K562 (cell line): ENCODE measurements at regions not wholly inside any gene's neighbourhood (a gene's known extent, or its start where the extent isn't known, plus 50 kb on each side); places are given as distances from the start of the nearest gene placed in this dataset.

Source experiments
- ATAC-seq: fragments of 200-7000 bp; cut with Tn5 transposase; 3 replicates; pipeline ENCODE4 v1.9.1; 2020; ENCODE audit warnings: moderate library complexity
- BruUV-seq: library from RNA; stranded (reverse); fragments of 400-500 nt; replicated peaks from 2 replicates; lab custom pipeline; 2021; lab: Mats Ljungman, UMichigan
- CTCF ChIA-PET: fragments of 300-600 bp; formaldehyde crosslinking; extraction: SDS; loops from one replicate; lab custom pipeline; 2021; ENCODE audit warnings: low intra/inter-chr PET ratio; lab: Yijun Ruan, JAX
- POLR2A ChIA-PET: fragments of 300-600, 350-650 bp; sonication (Branson Sonifier 250); formaldehyde crosslinking; extraction: SDS; loops from one replicate; lab custom pipeline; 2021; ENCODE audit warnings: antibody characterized with exemption, inconsistent platforms; lab: Yijun Ruan, JAX
- DNase-seq, 4 experiments: peaks; one replicate each; pipeline versions ENCODE4 v3.0.0 to v3.0.0-alpha.2; 2011 to 2018; ENCODE audit warnings: low spot score in 3 of 4, mixed read lengths in 3 of 4; ENCODE audit errors: extremely low read depth in 1 of 4
- FAIRE-seq: peaks from 2 replicates; lab custom pipeline; 2011; peaks lifted over from hg19 to GRCh38; lab: Jason Lieb, UNC
- H2AFZ ChIP-seq: 2 replicates; pipeline ENCODE4 v1.6.0; 2011; ENCODE audit warnings: low read depth, low read length, control low read depth, inconsistent platforms
- H3K27ac ChIP-seq: fragments of 200-600 bp; 3 replicates; pipeline ENCODE4 v1.8.0; 2011; ENCODE audit warnings: low read depth, mild to moderate bottlenecking, control low read depth, inconsistent platforms, low read length, moderate library complexity, mixed read lengths; ENCODE audit errors: extremely low read depth
- H3K27me3 ChIP-seq, 2 experiments: fragments of 300-600 bp in 1 of 2; 2 replicates in 1 of 2; 3 replicates in 1 of 2; pipeline versions ENCODE4 v1.6.0 to v1.8.0; 2011; ENCODE audit warnings: inconsistent platforms in 2 of 2, low read length in 2 of 2, mild to moderate bottlenecking in 1 of 2, mixed read lengths in 1 of 2, moderate library complexity in 1 of 2; ENCODE audit not compliant: control insufficient read depth in 2 of 2, insufficient read depth in 2 of 2
- H3K36me3 ChIP-seq: fragments of 300-600 bp; 3 replicates; pipeline ENCODE4 v1.8.0; 2011; ENCODE audit warnings: mild to moderate bottlenecking, low read length, inconsistent platforms; ENCODE audit not compliant: control insufficient read depth, insufficient read depth
- H3K4me1 ChIP-seq, 2 experiments: fragments of 200-600 bp in 1 of 2; replicated peaks in 1 of 2; 2 replicates in 1 of 2; 3 replicates in 1 of 2; pipeline versions ENCODE4 v1.5.1 to v1.8.0; 2011; ENCODE audit warnings: inconsistent platforms in 2 of 2, low read length in 2 of 2, mild to moderate bottlenecking in 1 of 2, mixed read lengths in 1 of 2, moderate library complexity in 1 of 2; ENCODE audit not compliant: control insufficient read depth in 2 of 2, insufficient read depth in 2 of 2
- H3K4me2 ChIP-seq: 2 replicates; pipeline ENCODE4 v1.6.1; 2011; ENCODE audit warnings: low read length, control low read depth, inconsistent platforms, mixed read lengths; ENCODE audit not compliant: insufficient read depth
- H3K4me3 ChIP-seq: fragments of 200-600 bp; sonication (generic), shearing (Covaris generic); 2 replicates; pipeline ENCODE4 v1.5.1; 2016; ENCODE audit warnings: control low read depth, inconsistent platforms
- H3K79me2 ChIP-seq: fragments of 200-600 bp; 3 replicates; pipeline ENCODE4 v1.8.0; 2011; ENCODE audit warnings: low read length, inconsistent platforms; ENCODE audit not compliant: control insufficient read depth, insufficient read depth
- H3K9ac ChIP-seq, 2 experiments: 2 replicates each; pipeline versions ENCODE4 v1.6.0 to v1.6.1; 2011; ENCODE audit warnings: low read depth in 2 of 2, low read length in 2 of 2, control low read depth in 1 of 2, inconsistent platforms in 1 of 2, mild to moderate bottlenecking in 1 of 2, mixed read lengths in 1 of 2; ENCODE audit not compliant: insufficient read depth in 1 of 2
- H3K9me1 ChIP-seq: one replicate; pipeline ENCODE4 v1.6.0; 2011; ENCODE audit warnings: inconsistent platforms, mild to moderate bottlenecking, low read length, moderate library complexity; ENCODE audit not compliant: control insufficient read depth, insufficient read depth
- H3K9me3 ChIP-seq: replicated peaks from 2 replicates; pipeline ENCODE4 v1.5.1; 2011; ENCODE audit warnings: low read depth, low read length, inconsistent platforms; ENCODE audit not compliant: control insufficient read depth, insufficient read depth
- H4K20me1 ChIP-seq: replicated peaks from 2 replicates; pipeline ENCODE4 v1.6.1; 2011; ENCODE audit warnings: low read length, inconsistent platforms, mixed read lengths; ENCODE audit not compliant: control insufficient read depth, insufficient read depth
- KLF6 ChIP-seq: fragments of 250-450 bp; sonication (Bioruptor Pico); IDR thresholded peaks from 2 replicates; pipeline ENCODE4 v1.4.0; 2020; ENCODE audit warnings: mild to moderate bottlenecking, moderate library complexity, borderline replicate concordance
- TRIM25 ChIP-seq: fragments of 450-650 bp; IDR thresholded peaks from 2 replicates; pipeline ENCODE4 v1.7.0; 2016; ENCODE audit warnings: borderline replicate concordance
- WGBS: fragments of 100-300 bp; shearing (Covaris generic); methylation state at CpG from one replicate; pipeline ENCODE4 v1.1.6; 2016; ENCODE audit warnings: low coverage, mixed read lengths; ENCODE audit not compliant: insufficient coverage; ENCODE audit errors: missing lambda C conversion rate; 5-methylcytosine and 5-hydroxymethylcytosine counted together
- in situ Hi-C: fragments of 300-500 bp; cut with MboI; formaldehyde crosslinking; loops from 4 replicates; pipeline ENCODE4 v1.15.0; 2018; ENCODE audit warnings: inconsistent platforms, mixed read lengths
- intact Hi-C: fragments of 100-400 bp; cut with micrococcal nuclease; formaldehyde crosslinking; loops from 2 replicates; pipeline ENCODE4 v1.14.2; 2022

DNA sequence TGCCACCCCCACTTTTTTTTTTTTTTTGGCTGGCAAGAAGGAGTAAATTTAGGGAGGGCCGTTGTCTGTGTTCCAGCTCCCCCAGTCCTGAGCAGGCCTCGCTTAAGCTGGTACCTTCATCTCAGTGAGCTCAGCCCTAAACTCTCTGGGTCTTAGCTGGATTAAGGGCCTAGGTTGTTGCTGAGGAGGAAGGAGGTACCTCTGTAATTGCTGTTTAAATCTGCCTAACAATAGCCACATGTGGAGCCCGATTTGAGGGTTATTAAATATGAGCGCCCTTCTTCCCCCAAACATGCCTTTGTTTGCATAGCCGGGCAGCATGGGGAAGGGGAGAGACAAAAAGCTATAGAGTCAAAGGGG lies 179.0 kb upstream of the PITX1 start:
- Histone ChIP-seq H3K9me3 (no peaks in the 10 kb centered on the region), H3K79me2 (no peaks in the 10 kb centered on the region), H3K36me3 (no peaks in the 10 kb centered on the region), H3K9me1 (no peaks in the 10 kb centered on the region), H3K27me3 (peaks cover 0 to 13% of the 10 kb centered on the region in 2 experiments; a peak in 2 of 5 replicates), H3K4me1 (peaks cover 4 to 5% of the 10 kb centered on the region in 2 experiments; a peak in 4 of 5 replicates), H3K4me3 (no peak overlapping the region), H2AFZ (no peak overlapping the region), H4K20me1 (0 out of 2 replicates have a peak, but pooled peaks cover 4% of the 10 kb centered on the region), H3K4me2 (no peak overlapping the region), H3K9ac (no peak overlapping the region), H3K27ac (no peak overlapping the region)
- 33% methylated on average over 5 of the region's 5 CpGs for WGBS
- no TSS peak for BruUV-seq
- TF ChIP-seq TRIM25 (no peak), KLF6 (CRISPR knock-in tag) (no peak)
- no peak for ATAC-seq
- CTCF ChIA-PET = no interaction called here
- POLR2A ChIA-PET = interaction anchor here (1.8 kb wide), 1 partner anchor 8 kb away, joined by 5 read pairs; no protein-coding TSS in a partner anchor
- no peak for DNase-seq
- intact Hi-C loops = no loop called here
- in situ Hi-C loops = no loop called here
- no peak for FAIRE-seq
